T-helper 22 cell (primary cell): ENCODE measurements at regions not wholly inside any gene's neighbourhood (a gene's known extent, or its start where the extent isn't known, plus 50 kb on each side); places are given as distances from the start of the nearest gene placed in this dataset.
"Not testable (repeated sequence)": the region's sequence is repeated elsewhere in the genome, so short reads cannot be mapped to it uniquely, and the experiment has no call there.

Source experiments
- DNase-seq: peaks from one replicate; pipeline ENCODE4 v3.0.0-alpha.2; 2020; ENCODE audit warnings: low read depth

- not testable (repeated sequence) for DNase-seq
Observed at GRCh38 chr2:87431051-87431450, 316.8 kb upstream of the PLGLB2 start.

GRCh38 chr2:87432711-87433453 is 315.0 kb upstream of the PLGLB2 start:
- DNase-seq = not testable (repeated sequence)

- DNase-seq = not testable (repeated sequence)
Observed at GRCh38 chr2:87436007-87436406, 311.9 kb upstream of the PLGLB2 start.

GRCh38 chr2:87437701-87438260 is 310.1 kb upstream of the PLGLB2 start:
- DNase-seq = not testable (repeated sequence)

- DNase-seq = not testable (repeated sequence)
Observed at GRCh38 chr2:87438780-87439454, 309.0 kb upstream of the PLGLB2 start.

GRCh38 chr2:87439617-87440204 is 308.2 kb upstream of the PLGLB2 start:
- DNase-seq = not testable (repeated sequence)

- not testable (repeated sequence) for DNase-seq
Observed at GRCh38 chr2:87440650-87441049, 307.2 kb upstream of the PLGLB2 start.

GRCh38 chr2:87441375-87441774 is 306.5 kb upstream of the PLGLB2 start:
- not testable (repeated sequence) for DNase-seq

GRCh38 chr2:87442983-87443577 is 304.8 kb upstream of the PLGLB2 start:
- not testable (repeated sequence) for DNase-seq

GRCh38 chr2:87444951-87445350 is 302.9 kb upstream of the PLGLB2 start:
- DNase-seq = not testable (repeated sequence)

- DNase-seq = not testable (repeated sequence)
Observed at GRCh38 chr2:87445613-87446312, 302.1 kb upstream of the PLGLB2 start.

GRCh38 chr2:87446313-87446696 is 301.6 kb upstream of the PLGLB2 start:
- DNase-seq = not testable (repeated sequence)

- DNase-seq = not testable (repeated sequence)
Observed at GRCh38 chr2:87449462-87449980, 298.4 kb upstream of the PLGLB2 start.

- DNase-seq = not testable (repeated sequence)
Observed at GRCh38 chr2:87452193-87452592, 295.7 kb upstream of the PLGLB2 start.

GRCh38 chr2:87452861-87453260 is 295.0 kb upstream of the PLGLB2 start:
- not testable (repeated sequence) for DNase-seq

- DNase-seq = not testable (repeated sequence)
Observed at GRCh38 chr2:87453965-87454364, 293.9 kb upstream of the PLGLB2 start.

GRCh38 chr2:87454421-87454820 is 293.5 kb upstream of the PLGLB2 start:
- not testable (repeated sequence) for DNase-seq

- not testable (repeated sequence) for DNase-seq
Observed at GRCh38 chr2:87455209-87455853, 292.6 kb upstream of the PLGLB2 start.

GRCh38 chr2:87455854-87456249 is 292.0 kb upstream of the PLGLB2 start:
- not testable (repeated sequence) for DNase-seq

GRCh38 chr2:87456477-87457128 is 291.3 kb upstream of the PLGLB2 start:
- DNase-seq = not testable (repeated sequence)
